ENCODE measurements at regions not wholly inside any gene's neighbourhood (a gene's known extent, or its start where the extent isn't known, plus 50 kb on each side); places are given as distances from the start of the nearest gene placed in this dataset.
A peak's percentile ranks its signal among the peaks of the same experiment; 100 is the strongest.

- no peak for TF ChIP-seq CTCF (IDR thresholded peaks at IDR 0.05; ENCODE audit: insufficient read depth, low read depth, low read length, missing control alignments)
- H3K4me3 ChIP-seq (ENCODE audit: low read length), result no peak overlapping the region
- no peak for DNase-seq (ENCODE audit: low read depth)
These were observed 272.4 kb upstream of the MYO3A start for GRCh38 chr10:25661632-25662031.

- no peak for DNase-seq (ENCODE audit: low read depth)
- no peak overlapping the region for H3K4me3 ChIP-seq (ENCODE audit: low read length)
- no peak for TF ChIP-seq CTCF (IDR thresholded peaks at IDR 0.05; ENCODE audit: insufficient read depth, low read depth, low read length, missing control alignments)
These were observed 267.8 kb upstream of the MYO3A start for GRCh38 chr10:25666276-25666675.

- no peak for TF ChIP-seq CTCF (IDR thresholded peaks at IDR 0.05; ENCODE audit: insufficient read depth, low read depth, low read length, missing control alignments)
- no peak overlapping the region for H3K4me3 ChIP-seq (ENCODE audit: low read length)
- no peak for DNase-seq (ENCODE audit: low read depth)
These were observed 258.8 kb upstream of the MYO3A start for GRCh38 chr10:25675204-25675603.

GRCh38 chr10:25675615-25676014 is 258.4 kb upstream of the MYO3A start:
- H3K4me3 ChIP-seq (ENCODE audit: low read length), result no peak overlapping the region
- TF ChIP-seq CTCF (IDR thresholded peaks at IDR 0.05; ENCODE audit: insufficient read depth, low read depth, low read length, missing control alignments), result no peak
- DNase-seq (ENCODE audit: low read depth), result no peak

GRCh38 chr10:25678220-25678619 is 255.8 kb upstream of the MYO3A start:
- no peak overlapping the region for H3K4me3 ChIP-seq (ENCODE audit: low read length)
- DNase-seq (ENCODE audit: low read depth), result no peak
- no peak for TF ChIP-seq CTCF (IDR thresholded peaks at IDR 0.05; ENCODE audit: insufficient read depth, low read depth, low read length, missing control alignments)

- TF ChIP-seq CTCF (IDR thresholded peaks at IDR 0.05; ENCODE audit: insufficient read depth, low read depth, low read length, missing control alignments), result no peak
- no peak for DNase-seq (ENCODE audit: low read depth)
- H3K4me3 ChIP-seq (ENCODE audit: low read length), result no peak overlapping the region
These were observed 255.4 kb upstream of the MYO3A start for GRCh38 chr10:25678666-25679065.

GRCh38 chr10:25682203-25682851 is 251.7 kb upstream of the MYO3A start:
- no peak overlapping the region for H3K4me3 ChIP-seq (ENCODE audit: low read length)
- DNase-seq (ENCODE audit: low read depth), result no peak
- TF ChIP-seq CTCF (IDR thresholded peaks at IDR 0.05; ENCODE audit: insufficient read depth, low read depth, low read length, missing control alignments), result peak; percentile 60

All from epithelial cell of esophagus (primary cell).